CD4-positive, alpha-beta T cell treated with Interleukin-10 for 1 hour (primary cell): ENCODE measurements at regions not wholly inside any gene's neighbourhood (a gene's known extent, or its start where the extent isn't known, plus 50 kb on each side); places are given as distances from the start of the nearest gene placed in this dataset.
"Not testable (repeated sequence)": the region's sequence is repeated elsewhere in the genome, so short reads cannot be mapped to it uniquely, and the experiment has no call there.

Source experiments
- DNase-seq: peaks from one replicate; pipeline ENCODE4 v3.0.0-alpha.2; 2020

GRCh38 chr16:87143661-87144121 lies 173.5 kb downstream of the C16orf95 start:
- DNase-seq, result no peak

- no peak for DNase-seq
Measured at GRCh38 chr16:87144232-87144631, 173.0 kb downstream of the C16orf95 start.

GRCh38 chr16:87145181-87146176 lies 171.7 kb downstream of the C16orf95 start:
- no peak for DNase-seq

DNA sequence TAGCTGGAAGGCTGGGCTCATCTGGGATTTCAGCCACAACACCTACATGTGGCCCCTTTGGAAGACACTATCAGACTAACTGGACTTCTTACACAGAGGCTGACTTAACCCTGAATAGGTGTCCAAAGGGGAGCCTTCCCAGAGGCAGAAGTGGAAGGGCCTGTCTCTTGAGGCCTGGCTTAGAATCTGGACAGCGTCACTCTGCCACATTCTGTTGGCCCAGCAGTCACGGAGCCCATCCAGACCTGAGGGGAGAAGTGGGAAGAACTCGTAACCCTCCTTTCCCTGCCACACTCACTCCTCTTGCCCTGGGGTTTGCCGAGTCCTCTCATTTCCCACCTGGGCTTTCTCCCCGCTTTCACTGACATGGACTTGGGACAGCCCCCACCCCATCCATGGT lies 170.5 kb downstream of the C16orf95 start:
- no peak for DNase-seq

DNA sequence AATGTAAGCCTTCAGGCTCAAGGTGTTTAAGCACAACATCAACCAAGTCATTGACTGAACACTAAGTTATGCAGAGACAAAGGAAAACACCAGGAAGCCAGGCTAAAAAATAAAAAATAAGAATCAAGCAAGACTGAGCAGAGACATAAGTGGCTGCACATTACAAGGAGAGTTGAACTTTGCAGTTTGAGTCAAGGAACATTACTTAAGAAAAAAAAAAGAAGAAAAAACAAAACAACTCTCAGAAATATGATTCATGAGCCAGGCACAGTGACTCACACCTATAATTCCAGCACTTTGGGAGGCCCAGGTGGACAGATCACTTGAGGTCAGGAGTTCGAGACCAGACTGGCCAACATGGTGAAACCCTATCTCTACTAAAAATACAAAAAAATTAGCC lies 168.1 kb downstream of the C16orf95 start:
- DNase-seq, result no peak

DNA sequence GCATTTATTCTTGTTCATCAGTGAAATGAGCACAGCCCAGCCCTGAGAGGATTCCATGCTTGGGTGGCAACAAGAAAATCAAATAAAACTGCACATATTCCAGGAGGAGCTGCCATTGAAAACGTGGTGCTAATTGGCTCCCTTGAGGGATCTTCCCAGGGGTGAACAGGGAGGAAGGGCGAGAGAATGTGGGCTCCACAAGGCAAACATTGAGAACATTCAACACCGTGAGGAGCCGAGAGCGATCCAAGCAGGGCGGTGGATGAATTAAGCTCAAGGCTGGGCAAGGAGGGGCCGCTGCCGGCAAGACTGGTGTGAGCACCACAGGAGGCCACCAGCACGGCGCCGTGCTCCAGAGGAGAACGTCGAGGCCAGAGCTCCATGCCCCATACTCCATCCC lies 166.9 kb downstream of the C16orf95 start:
- no peak for DNase-seq

- no peak for DNase-seq
Measured at GRCh38 chr16:87150681-87151280, 166.4 kb downstream of the C16orf95 start.

DNA sequence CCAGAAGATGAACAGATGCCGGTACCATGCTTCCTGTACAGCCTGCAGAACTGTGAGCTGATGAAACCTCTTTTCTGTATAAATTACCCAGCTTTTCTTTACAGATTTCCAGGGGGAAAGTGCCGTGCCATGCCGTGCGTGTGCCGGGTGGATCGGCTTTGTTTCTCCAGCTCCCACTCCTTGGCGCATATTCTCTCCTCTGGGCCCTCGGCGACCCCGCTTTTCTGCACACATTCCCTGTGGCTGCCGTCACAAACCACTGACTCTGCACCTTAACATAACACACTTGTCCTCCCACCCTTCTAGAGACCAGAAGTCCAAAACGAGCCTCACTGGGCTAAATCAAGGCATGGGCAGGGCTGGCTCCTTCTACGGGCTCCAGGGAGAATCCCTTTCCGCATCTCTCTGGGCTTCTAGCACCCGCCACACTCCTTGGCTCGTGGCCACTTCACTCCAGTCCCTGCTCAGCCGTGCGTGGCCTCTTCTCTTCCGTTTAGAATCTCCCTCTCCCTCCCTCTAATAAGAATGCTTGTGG lies 164.9 kb downstream of the C16orf95 start:
- DNase-seq, result no peak

GRCh38 chr16:87153326-87153725 lies 163.9 kb downstream of the C16orf95 start:
- DNase-seq, result no peak

DNA sequence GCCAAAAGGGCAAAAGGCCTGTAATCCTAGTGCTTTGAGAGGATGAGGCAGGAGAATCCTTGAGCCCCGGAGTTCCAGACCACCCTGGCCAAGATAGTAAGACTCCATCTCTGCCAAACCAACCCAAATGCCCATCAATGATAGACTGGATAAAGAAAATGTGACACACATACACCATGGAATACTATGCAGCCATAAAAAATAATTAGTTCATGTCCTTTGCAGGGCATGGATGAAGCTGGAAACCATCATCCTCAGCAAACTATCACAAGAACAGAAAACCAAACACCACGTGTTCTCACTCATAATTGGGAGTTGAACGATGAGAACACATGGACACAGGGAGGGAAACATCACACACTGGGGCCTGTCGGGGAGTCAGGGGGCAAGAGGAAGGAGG lies 161.9 kb downstream of the C16orf95 start:
- DNase-seq, result not testable (repeated sequence)

DNA sequence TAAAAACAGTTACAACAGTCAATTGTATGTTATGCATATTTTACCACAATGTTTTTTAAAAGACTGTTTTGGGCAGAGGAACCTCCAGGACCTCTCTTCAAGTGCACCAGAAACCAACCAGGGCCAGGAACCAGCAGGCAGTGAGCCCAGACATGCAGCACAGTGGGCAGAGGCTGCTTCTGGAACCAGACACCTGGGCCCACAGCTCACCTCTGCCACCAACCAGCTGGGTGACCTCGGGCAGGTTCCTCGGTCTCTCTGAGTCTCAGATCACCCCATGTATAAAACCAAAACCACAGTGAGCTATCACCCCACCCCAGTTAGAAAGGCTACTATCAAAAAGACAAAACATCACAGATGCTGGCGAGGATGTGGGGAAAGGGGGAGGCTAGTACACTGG lies 161.0 kb downstream of the C16orf95 start:
- no peak for DNase-seq

GRCh38 chr16:87160234-87160636 lies 157.0 kb downstream of the C16orf95 start:
- no peak for DNase-seq

DNA sequence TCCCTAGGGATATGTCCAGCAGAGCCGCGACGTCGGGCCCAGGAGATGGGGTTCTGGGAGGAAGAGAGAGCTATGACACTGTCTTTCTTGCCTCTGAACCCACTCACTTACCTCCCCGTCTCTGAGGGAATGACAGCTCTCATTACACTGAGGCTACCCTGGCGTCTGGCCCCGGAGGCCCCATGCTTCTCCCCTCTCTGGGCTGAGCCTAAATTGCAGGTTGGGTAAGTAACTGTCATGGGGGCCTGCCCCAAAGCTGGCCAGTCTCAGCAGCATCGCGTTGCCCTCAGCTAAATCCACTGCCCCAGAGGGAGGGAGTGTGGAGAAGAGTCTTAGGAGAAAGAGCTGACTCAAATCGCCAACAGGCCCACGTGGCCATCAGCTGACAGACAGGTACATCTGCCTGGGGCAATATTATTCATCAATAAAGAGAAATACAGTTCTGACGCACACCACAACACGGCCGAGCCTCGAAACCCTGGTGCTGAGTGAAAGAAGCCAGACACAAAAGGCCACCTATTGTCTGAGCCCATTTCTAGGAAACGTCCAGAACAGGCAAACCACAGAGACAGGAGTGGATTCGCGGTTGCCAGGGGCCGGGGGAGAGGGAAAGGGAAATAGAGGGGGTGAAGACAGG lies 156.4 kb downstream of the C16orf95 start:
- no peak for DNase-seq

DNA sequence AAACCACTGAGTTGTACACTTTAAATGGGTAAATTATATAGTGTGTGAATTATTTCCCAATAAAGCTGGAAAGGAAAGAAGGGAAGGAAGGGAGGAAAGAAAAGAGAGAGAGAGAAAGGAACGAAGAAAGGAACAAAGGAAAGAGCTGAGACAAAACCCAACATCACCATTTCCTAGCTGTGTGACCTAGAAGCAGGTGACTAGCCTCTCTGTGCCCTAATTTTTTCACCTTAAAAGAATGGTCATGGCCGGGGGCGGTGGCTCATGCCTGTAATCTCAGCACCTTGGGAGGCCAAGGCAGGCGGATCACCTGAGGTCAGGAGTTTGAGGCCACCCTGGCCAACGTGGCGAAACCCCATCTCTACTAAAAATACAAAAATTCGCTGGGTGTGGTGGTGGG lies 155.8 kb downstream of the C16orf95 start:
- DNase-seq, result not testable (repeated sequence)

GRCh38 chr16:87161822-87162676 lies 155.1 kb downstream of the C16orf95 start:
- DNase-seq, result peak; percentile 3

DNA sequence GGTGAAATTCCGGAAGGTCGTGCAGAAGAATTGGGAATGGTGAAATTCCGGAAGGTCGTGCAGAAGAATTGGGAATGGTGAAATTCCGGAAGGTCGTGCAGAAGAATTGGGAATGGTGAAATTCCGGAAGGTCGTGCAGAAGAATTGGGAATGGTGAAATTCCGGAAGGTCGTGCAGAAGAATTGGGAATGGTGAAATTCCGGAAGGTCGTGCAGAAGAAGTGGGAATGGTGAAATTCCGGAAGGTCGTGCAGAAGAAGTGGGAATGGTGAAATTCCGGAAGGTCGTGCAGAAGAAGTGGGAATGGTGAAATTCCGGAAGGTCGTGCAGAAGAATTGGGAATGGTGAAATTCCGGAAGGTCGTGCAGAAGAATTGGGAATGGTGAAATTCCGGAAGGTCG lies 154.4 kb downstream of the C16orf95 start:
- not testable (repeated sequence) for DNase-seq

GRCh38 chr16:87163637-87164036 lies 153.6 kb downstream of the C16orf95 start:
- no peak for DNase-seq

DNA sequence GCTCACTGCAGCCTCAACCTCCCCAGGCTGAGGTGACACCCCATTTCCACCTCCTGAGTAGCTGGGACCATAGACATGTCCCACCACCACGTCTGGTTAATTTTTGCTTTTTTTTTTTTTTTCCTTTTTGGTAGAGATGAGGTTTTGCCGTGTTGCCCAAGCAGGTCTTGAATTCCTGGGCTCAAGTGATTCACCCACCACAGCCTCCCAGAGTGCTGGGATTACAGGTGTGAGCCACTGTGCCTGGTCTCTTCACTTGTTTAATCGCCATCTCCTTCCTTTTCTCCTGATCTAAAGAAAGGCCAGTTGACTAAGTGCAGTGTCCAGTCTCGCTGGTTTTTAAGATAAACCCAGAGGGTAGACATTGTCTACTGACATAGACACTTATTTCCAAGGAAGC lies 152.0 kb downstream of the C16orf95 start:
- DNase-seq, result no peak

DNA sequence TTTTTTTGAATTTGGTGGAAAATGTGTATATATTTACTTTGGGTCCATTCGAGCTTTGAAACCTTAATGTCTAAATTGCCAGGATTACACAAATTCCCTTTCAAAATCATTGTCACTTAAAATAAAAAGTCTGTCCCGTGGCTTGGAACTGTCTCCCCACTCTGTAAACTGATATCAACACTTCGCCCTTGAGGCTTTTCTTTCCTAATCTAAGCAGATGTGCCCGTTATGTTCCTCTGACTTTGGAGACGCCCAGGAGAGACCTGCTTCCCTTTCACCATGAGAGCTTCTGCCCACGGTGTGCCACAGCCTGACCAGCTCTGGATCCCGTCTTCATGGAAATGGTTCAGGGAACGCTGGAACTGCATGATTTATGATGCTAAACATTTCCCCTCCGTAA lies 151.3 kb downstream of the C16orf95 start:
- no peak for DNase-seq

DNA sequence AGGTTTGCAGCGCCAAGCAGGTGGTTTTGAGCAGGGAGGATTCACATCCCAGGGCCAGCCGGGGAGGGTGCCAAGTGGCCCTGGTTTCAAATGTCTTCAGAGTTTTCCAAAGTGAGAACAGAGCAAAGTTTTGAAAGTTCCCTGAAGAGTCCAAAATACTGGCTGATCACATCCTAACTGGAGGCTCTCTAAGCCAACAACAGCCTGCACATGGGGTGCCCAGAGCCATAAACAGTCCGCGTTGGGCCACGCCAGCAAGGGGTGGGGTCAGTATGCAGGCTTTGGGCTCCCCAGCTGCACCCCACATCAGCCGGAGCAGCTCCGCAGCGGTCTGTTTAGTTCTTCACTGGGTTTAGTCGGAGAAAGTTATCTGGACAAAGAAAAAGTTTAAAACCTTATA lies 150.9 kb downstream of the C16orf95 start:
- no peak for DNase-seq

DNA sequence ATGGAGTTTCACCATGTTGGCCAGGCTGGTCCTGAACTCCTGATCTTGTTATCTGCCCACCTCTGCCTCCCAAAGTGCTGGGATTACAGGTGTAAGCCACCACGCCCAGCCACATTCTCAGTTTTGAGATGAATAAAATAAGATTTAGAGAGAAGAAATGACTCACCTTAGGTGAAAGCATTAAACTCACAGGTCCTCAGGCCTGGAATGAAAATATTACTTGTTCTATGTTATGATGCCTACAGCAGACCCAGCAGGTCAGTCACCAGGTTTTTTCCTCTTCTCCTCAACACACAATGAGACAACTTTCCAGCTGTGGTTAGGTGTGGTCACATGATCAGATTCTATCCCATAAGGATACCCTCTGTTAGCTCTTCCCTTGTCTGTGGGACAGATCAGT lies 150.3 kb downstream of the C16orf95 start:
- no peak for DNase-seq

GRCh38 chr16:87169509-87169995 lies 147.6 kb downstream of the C16orf95 start:
- no peak for DNase-seq
